HG02642 (cell line): ENCODE measurements at regions not wholly inside any gene's neighbourhood (a gene's known extent, or its start where the extent isn't known, plus 50 kb on each side); places are given as distances from the start of the nearest gene placed in this dataset.

Experiments used
- ATAC-seq: cut with Tn5 transposase; IDR thresholded peaks from one replicate; pipeline ENCODE4 v1.9.1; 2021; ENCODE audit warnings: mild to moderate bottlenecking; ENCODE audit not compliant: unreplicated experiment, poor library complexity

- ATAC-seq, result no peak
Measured at GRCh38 chr12:105773471-105773870, 365.3 kb downstream of the NUAK1 start.

GRCh38 chr12:105774037-105774436 is 364.7 kb downstream of the NUAK1 start:
- no peak for ATAC-seq

GRCh38 chr12:105775343-105775742 is 363.4 kb downstream of the NUAK1 start:
- ATAC-seq, result no peak

GRCh38 chr12:105783983-105784947 is 354.5 kb downstream of the NUAK1 start:
- peak; percentile 67 for ATAC-seq

GRCh38 chr12:105793421-105793820 is 345.3 kb downstream of the NUAK1 start:
- no peak for ATAC-seq

GRCh38 chr12:105798256-105798845 is 340.4 kb downstream of the NUAK1 start:
- ATAC-seq, result no peak

GRCh38 chr12:105799103-105799502 is 339.7 kb downstream of the NUAK1 start:
- ATAC-seq, result no peak

GRCh38 chr12:105801351-105801750 is 337.4 kb downstream of the NUAK1 start:
- ATAC-seq, result no peak

- ATAC-seq, result no peak
Measured at GRCh38 chr12:105803292-105803691, 335.5 kb downstream of the NUAK1 start.

- no peak for ATAC-seq
Measured at GRCh38 chr12:105804591-105805265, 334.0 kb downstream of the NUAK1 start.

GRCh38 chr12:105805730-105806399 is 332.9 kb downstream of the NUAK1 start:
- no peak for ATAC-seq

GRCh38 chr12:105806400-105806770 is 332.4 kb downstream of the NUAK1 start:
- ATAC-seq, result no peak

- no peak for ATAC-seq
Measured at GRCh38 chr12:105812366-105812765, 326.4 kb downstream of the NUAK1 start.

- ATAC-seq, result no peak
Measured at GRCh38 chr12:105813201-105813600, 325.6 kb downstream of the NUAK1 start.

GRCh38 chr12:105814283-105814682 is 324.5 kb downstream of the NUAK1 start:
- ATAC-seq, result no peak

- no peak for ATAC-seq
Measured at GRCh38 chr12:105819549-105819948, 319.2 kb downstream of the NUAK1 start.

- ATAC-seq, result no peak
Measured at GRCh38 chr12:105820429-105821125, 318.2 kb downstream of the NUAK1 start.

GRCh38 chr12:105822131-105823105 is 316.3 kb downstream of the NUAK1 start:
- no peak for ATAC-seq

- ATAC-seq, result no peak
Measured at GRCh38 chr12:105823810-105824209, 314.9 kb downstream of the NUAK1 start.
